Prostate gland (tissue), 2 donors: ENCODE measurements at regions not wholly inside any gene's neighbourhood (a gene's known extent, or its start where the extent isn't known, plus 50 kb on each side); places are given as distances from the start of the nearest gene placed in this dataset.

Experiments
- DNase-seq: peaks from one replicate; pipeline ENCODE4 v3.0.0-alpha.2; 2019; ENCODE audit warnings: low spot score
- H3K27ac ChIP-seq, 2 donors: fragments of 200-600 bp; sonication (generic); 2 replicates each; pipeline ENCODE4 v1.5.1; 2017 to 2019
- H3K27me3 ChIP-seq: fragments of 200-600 bp; sonication (generic); replicated peaks from 2 replicates; pipeline ENCODE4 v1.5.1; 2019; ENCODE audit not compliant: insufficient read depth
- H3K36me3 ChIP-seq, 2 donors: fragments of 200-600 bp; sonication (generic); 1 replicate in 1 of 2; 2 replicates in 1 of 2; pipeline versions ENCODE4 v1.5.1 to v1.8.1; 2017 to 2019
- H3K4me1 ChIP-seq: fragments of 200-600 bp; sonication (generic); replicated peaks from 2 replicates; pipeline ENCODE4 v1.5.1; 2019
- H3K4me3 ChIP-seq, 2 donors: fragments of 200-600 bp; sonication (generic); 2 replicates each; pipeline ENCODE4 v1.5.1; 2017 to 2019
- H3K9me3 ChIP-seq: fragments of 200-600 bp; sonication (generic); 2 replicates; pipeline ENCODE4 v1.5.1; 2017
- POLR2A ChIP-seq: fragments of 450-650 bp; IDR thresholded peaks from one replicate; pipeline ENCODE4 v1.6.1; 2016; ENCODE audit warnings: antibody characterized with exemption, mild to moderate bottlenecking
- POLR2AphosphoS5 ChIP-seq: sonication (generic); formaldehyde crosslinking; IDR thresholded peaks from one replicate; pipeline ENCODE4 v1.6.1; 2017; ENCODE audit warnings: antibody characterized with exemption
- WGBS: methylation state at CpG from one replicate; pipeline ENCODE4 v1.1.5; 2018; 5-methylcytosine and 5-hydroxymethylcytosine counted together
- intact Hi-C: fragments of 100-400 bp; cut with DNase I; formaldehyde crosslinking; loops from one replicate; pipeline ENCODE4 v1.14.2; 2022
- TF ChIP-seq, protein P1 (sequence below), 4 experiments: fragments of 200-600 bp in 2 of 4; fragments of 450-650 bp in 2 of 4; sonication (generic) in 2 of 4; IDR thresholded peaks; 1 replicate in 3 of 4; 2 replicates in 1 of 4; pipeline ENCODE4 v1.5.1; 2016 to 2019; ENCODE audit warnings: antibody characterized with exemption in 4 of 4, mild to moderate bottlenecking in 2 of 4, moderate library complexity in 2 of 4

- Histone ChIP-seq H3K4me3 (no peak overlapping the region), H3K27ac (no peak overlapping the region), H3K9me3 (no peaks in the 10 kb centered on the region), H3K27me3 (no peaks in the 10 kb centered on the region), H3K4me1 (no peaks in the 10 kb centered on the region), H3K36me3 (no peaks in the 10 kb centered on the region)
- WGBS, result 65% methylated on average over 8 of the region's 8 CpGs
- TF ChIP-seq POLR2AphosphoS5 (no peak), POLR2A (no peak)
- TF ChIP-seq, protein P1, sequence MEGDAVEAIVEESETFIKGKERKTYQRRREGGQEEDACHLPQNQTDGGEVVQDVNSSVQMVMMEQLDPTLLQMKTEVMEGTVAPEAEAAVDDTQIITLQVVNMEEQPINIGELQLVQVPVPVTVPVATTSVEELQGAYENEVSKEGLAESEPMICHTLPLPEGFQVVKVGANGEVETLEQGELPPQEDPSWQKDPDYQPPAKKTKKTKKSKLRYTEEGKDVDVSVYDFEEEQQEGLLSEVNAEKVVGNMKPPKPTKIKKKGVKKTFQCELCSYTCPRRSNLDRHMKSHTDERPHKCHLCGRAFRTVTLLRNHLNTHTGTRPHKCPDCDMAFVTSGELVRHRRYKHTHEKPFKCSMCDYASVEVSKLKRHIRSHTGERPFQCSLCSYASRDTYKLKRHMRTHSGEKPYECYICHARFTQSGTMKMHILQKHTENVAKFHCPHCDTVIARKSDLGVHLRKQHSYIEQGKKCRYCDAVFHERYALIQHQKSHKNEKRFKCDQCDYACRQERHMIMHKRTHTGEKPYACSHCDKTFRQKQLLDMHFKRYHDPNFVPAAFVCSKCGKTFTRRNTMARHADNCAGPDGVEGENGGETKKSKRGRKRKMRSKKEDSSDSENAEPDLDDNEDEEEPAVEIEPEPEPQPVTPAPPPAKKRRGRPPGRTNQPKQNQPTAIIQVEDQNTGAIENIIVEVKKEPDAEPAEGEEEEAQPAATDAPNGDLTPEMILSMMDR (IDR thresholded peaks at IDR 0.05), result no peak
- DNase-seq, result no peak
- intact Hi-C loops, result no loop called here
These were observed 72.5 kb upstream of the SRRM4 start for GRCh38 chr12:118908811-118909210.

- TF ChIP-seq POLR2A, result no peak
- no peak for TF ChIP-seq POLR2AphosphoS5
- TF ChIP-seq, protein P1 (IDR thresholded peaks at IDR 0.05), result no peak
- DNase-seq, result no peak
- no peak overlapping the region for H3K4me3 ChIP-seq
- no peaks in the 10 kb centered on the region for H3K27me3 ChIP-seq
- WGBS, result 33% methylated on average over 9 of the region's 9 CpGs
- no peak overlapping the region for H3K27ac ChIP-seq
- no peaks in the 10 kb centered on the region for H3K4me1 ChIP-seq
- H3K36me3 ChIP-seq, result no peaks in the 10 kb centered on the region
- intact Hi-C loops, result no loop called here
- no peaks in the 10 kb centered on the region for H3K9me3 ChIP-seq
These were observed 68.6 kb upstream of the SRRM4 start for GRCh38 chr12:118912697-118913270.

- intact Hi-C loops, result no loop called here
- 87% methylated on average over 2 of the region's 2 CpGs for WGBS
- no peak for DNase-seq
- no peak for TF ChIP-seq POLR2A
- TF ChIP-seq, protein P1 (IDR thresholded peaks at IDR 0.05), result no peak
- TF ChIP-seq POLR2AphosphoS5, result no peak
- Histone ChIP-seq H3K27me3 (no peaks in the 10 kb centered on the region), H3K9me3 (no peaks in the 10 kb centered on the region), H3K4me1 (no peaks in the 10 kb centered on the region), H3K4me3 (no peak overlapping the region), H3K27ac (no peak overlapping the region), H3K36me3 (no peaks in the 10 kb centered on the region)
These were observed 59.6 kb upstream of the SRRM4 start for GRCh38 chr12:118921761-118922160.

DNA sequence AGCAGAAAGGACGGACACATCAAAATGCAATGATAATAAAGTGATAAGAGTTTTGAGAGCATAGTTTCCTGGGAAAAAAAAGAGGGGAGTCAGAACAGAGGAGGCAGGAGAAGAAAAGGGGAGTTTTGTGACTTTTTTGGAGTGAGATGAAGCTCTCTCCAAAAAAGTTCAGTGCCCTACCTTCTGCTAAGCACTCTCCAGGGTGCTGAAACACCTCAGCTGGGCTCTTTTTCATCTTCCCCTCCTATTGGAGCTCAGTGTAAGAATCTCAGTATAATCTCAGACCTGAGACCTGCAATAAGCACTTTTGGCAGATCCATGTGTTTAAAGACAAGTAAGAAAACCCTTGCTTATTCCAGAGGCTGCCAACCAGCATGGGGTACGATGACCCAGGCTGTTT is 58.9 kb upstream of the SRRM4 start:
- H3K4me3 ChIP-seq, result no peak overlapping the region
- intact Hi-C loops, result no loop called here
- no peak overlapping the region for H3K27ac ChIP-seq
- no peaks in the 10 kb centered on the region for H3K36me3 ChIP-seq
- H3K4me1 ChIP-seq, result no peaks in the 10 kb centered on the region
- WGBS, result 45% methylated on average over 2 of the region's 2 CpGs
- H3K27me3 ChIP-seq, result no peaks in the 10 kb centered on the region
- no peak for DNase-seq
- H3K9me3 ChIP-seq, result no peaks in the 10 kb centered on the region
- no peak for TF ChIP-seq POLR2AphosphoS5
- TF ChIP-seq POLR2A, result no peak
- TF ChIP-seq, protein P1 (IDR thresholded peaks at IDR 0.05), result no peak

DNA sequence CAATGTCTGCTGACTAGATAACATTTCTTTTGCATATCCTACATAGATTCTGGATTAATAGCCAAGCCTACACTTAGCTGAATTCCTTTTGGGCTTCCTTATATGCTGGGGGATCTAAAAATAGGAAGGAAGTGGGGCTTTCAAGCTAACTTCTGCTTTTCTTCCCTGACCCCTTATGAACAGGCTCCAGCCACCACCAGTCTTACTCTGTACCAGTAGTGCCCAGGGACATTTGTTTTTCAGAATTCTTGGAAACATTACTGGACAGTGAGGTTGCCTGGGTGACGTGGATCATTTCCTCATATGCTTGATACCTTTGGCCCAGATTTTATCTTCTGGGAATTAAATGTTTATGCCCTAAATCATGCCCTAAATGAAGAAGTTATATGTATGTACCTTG is 55.9 kb upstream of the SRRM4 start:
- TF ChIP-seq POLR2AphosphoS5 (no peak), POLR2A (no peak)
- TF ChIP-seq, protein P1 (IDR thresholded peaks at IDR 0.05), result no peak
- intact Hi-C loops, result no loop called here

More for the DNA sequence above, 55.9 kb upstream of the SRRM4 start:
- Histone ChIP-seq H3K27me3 (no peaks in the 10 kb centered on the region), H3K4me1 (no peaks in the 10 kb centered on the region), H3K36me3 (no peaks in the 10 kb centered on the region), H3K4me3 (no peak overlapping the region), H3K27ac (no peak overlapping the region), H3K9me3 (no peaks in the 10 kb centered on the region)
- 36% methylated on average over 1 of the region's 1 CpG for WGBS
- no peak for DNase-seq
